ENCODE measurements at regions not wholly inside any gene's neighbourhood (a gene's known extent, or its start where the extent isn't known, plus 50 kb on each side); places are given as distances from the start of the nearest gene placed in this dataset.

GRCh38 chr12:113683574-113683973 is 211.9 kb upstream of the LHX5 start:
- peak; percentile 74 for DNase-seq

DNA sequence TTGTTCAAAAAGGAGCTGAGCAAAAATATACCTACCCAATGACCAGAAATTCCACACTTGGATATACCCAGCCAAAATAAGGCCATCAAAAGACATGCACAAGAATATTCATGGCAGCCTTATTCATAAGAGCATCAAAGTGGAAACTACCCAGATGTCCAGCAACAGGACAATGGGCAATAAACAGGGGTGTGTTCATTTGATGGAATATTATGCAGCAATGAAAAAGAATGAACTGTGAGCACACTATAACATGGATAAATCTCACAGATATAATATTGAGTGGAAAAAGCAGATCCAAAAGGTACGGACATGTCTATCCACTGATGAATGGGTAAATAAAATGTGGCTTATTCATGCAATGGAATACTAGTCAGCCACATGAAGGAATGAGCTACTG is 209.2 kb upstream of the LHX5 start:
- DNase-seq: no peak

GRCh38 chr12:113678223-113679119 is 206.8 kb upstream of the LHX5 start:
- DNase-seq: no peak

DNA sequence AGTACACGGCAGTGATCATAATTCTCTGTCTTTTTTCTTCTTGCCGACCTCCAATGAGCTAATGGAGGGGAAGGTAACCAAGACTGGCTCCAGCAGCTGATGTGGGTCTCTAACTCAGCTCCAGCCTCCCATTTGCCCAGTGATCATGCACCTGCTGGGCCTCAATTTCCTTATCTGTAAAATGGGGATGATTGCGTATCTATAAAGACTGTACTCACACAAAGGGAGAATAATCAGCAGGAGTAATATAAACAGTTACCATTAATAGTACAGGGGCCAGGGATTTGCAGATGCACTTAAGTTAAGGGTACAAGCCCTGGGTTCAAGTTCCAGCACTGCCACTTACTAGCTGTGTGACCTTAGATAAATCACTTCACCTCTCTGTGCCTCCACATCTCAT is 204.9 kb upstream of the LHX5 start:
- no peak for DNase-seq

- no peak for DNase-seq
Observed at GRCh38 chr12:113676117-113676516, 204.4 kb upstream of the LHX5 start.

GRCh38 chr12:113674996-113675395 is 203.3 kb upstream of the LHX5 start:
- DNase-seq: no peak

- no peak for DNase-seq
Observed at GRCh38 chr12:113674302-113674701, 202.6 kb upstream of the LHX5 start.

GRCh38 chr12:113673458-113674238 is 202.0 kb upstream of the LHX5 start:
- DNase-seq: no peak

DNA sequence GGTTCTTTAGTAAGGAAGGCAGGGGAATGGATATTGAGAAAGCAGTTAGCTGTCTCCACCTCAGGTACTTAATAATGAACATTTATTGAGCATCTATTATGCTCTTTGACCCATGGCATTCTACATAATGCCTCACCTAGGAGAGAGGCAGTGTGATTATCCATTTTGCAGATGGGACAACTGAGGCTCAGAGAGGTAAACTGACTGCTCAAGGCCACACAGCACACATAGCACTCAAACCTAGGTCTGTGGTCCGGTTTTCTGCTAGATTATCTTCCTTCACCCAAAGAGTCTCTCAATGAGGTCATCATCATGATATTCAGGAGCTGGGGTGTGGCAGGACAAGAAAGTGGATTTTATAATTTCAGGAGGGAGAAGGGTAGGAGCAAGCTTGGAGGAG is 199.1 kb upstream of the LHX5 start:
- DNase-seq: no peak

DNA sequence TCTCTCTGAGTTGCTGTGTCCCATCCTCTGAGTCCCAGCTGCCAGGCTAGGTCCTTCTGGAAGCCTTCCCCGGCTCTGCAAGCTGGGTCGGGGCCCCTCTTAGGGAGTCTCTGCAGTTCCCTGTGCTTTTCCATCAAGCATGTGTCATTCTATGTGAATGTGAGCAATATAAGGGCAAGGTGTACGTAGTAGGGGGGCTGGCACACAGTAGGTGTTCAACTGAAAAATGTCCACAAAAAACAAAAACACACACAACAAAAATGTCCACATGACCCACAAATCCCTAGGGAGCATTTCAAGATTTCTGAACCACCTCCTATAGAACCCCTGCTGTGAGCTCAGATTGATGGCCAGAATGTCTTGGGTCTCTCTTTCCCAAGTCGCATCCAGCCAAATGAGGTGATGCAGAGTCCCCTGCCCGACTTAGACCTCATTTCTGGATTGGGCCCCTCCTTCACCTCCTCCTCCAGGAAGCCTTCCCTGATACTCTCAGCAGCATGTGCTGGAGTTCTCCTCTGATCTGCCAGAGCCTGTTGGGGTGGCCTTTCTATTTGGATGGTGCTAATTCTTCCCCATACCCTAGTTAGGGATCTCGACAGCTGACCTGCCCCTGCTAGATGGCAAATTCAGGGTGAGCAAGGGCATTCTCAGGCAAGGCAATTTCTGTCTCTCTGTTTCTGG is 196.1 kb upstream of the LHX5 start:
- DNase-seq: no peak

GRCh38 chr12:113667095-113667494 is 195.4 kb upstream of the LHX5 start:
- no peak for DNase-seq

- no peak for DNase-seq
Observed at GRCh38 chr12:113666223-113666622, 194.6 kb upstream of the LHX5 start.

DNA sequence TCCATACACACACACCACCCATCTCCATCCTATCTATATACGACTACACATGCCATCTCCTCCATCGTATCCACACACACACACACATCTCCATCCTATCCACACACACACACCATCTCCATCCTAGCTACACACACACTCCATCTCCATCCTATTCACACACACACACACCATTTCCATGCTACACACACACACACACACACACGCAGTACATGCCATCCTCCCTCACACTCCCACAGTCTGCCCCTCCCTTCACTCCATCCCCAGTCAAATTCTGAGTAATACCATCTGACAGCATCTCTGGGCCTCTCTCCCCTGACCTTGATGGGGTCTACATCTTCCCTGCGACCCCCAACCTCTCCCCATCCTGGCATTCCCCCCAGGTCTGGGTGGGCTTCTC is 193.8 kb upstream of the LHX5 start:
- DNase-seq: no peak

DNA sequence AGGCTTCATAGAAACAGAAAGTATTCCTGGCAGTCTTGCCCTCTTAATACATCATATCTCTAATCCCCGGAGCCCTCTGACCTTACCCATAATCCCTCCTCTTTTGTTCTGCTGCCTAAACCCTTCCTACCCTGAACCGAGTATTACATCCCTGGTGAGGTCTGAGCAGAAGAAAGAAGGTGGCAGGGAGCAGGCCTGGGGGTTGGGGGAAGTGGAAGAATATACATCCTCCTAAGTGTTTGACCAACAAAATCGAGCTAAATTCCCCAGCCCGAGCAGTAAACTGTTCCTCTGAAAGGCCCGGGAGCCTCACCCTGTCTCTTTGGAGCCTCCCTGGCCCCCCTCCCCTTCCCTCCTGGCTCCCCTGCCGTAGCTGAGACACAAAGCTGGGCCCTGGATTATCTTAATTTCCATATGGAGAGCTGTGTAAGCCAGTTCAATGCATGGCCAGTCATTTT is 192.6 kb upstream of the LHX5 start:
- DNase-seq: no peak

DNA sequence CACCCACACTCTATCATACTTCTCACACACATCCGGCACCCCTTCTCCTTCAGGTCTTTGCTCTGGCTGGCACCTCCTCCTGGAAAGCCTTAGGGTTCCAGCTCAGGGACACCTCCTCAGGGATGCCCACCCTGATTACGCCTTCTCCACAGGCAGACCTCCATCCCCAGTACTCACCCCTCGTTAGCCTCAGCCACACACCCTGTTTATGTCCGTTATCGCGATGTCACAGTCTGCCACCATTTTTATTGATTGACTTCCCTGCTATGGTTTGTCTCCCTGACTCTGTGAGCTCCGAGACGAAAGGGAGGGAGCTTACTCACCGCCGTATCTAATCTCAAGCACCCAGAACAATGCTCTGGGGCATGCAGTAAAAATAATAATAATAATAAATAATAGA is 191.7 kb upstream of the LHX5 start:
- DNase-seq: no peak

DNA sequence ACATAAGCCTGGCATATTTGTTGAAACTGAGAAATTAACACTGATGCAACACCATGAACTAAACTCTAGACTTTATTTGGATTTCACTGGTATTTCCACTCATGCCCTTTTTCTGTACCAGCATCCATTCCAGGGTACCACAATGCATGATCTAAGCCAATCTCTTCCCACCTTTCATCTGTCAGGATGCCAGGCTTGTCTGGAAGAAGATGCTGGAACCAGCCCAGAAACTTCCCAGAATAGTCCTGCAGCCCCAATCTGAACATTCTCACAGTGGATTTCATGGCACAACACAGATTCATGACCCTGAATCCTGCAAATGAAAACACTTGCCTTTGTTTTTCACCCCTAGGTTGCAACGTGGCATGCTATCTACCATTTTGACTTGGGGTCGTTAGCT is 189.3 kb upstream of the LHX5 start:
- no peak for DNase-seq

DNA sequence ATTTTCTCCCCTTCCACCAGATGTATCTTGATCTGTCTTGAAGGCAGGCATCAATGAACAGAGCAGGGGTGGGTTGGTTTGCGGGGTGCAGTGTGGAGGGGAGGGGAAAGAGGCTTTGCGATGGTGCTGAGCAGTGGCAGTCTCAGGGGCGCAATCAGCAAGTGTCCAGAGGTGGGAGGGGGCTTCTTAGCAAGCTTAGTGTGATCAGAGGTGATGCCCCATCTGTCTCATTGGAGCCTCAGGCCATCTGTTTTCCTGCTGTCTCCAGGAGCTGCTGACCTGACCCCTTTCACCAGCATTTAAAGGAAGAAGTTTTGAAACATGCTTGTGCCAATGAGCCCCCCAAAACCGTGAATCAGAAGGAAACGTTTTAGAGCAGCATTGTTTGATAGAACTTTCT is 187.7 kb upstream of the LHX5 start:
- DNase-seq: no peak

GRCh38 chr12:113659015-113659414 is 187.3 kb upstream of the LHX5 start:
- no peak for DNase-seq

- peak; percentile 15 for DNase-seq
Observed at GRCh38 chr12:113658006-113658655, 186.5 kb upstream of the LHX5 start.

DNA sequence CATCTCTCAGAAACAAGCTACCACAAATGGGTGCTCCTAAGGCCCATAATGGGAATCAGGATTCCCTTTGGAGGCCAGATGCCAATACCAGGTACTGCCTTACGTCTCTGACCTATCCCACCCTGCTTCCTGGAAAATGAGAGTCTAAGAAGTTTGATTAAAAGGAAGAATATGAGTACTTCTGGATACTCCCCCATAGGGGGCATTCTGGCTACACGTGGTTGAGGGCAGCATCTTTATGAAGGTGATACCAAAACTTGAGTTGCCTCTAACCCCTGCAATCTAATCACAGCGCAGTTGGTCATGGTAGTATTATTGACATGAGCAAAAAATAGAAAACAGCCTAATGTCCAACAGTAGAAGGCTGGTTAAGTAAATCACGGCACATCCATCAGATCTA is 184.2 kb upstream of the LHX5 start:
- DNase-seq: no peak

GRCh38 chr12:113655479-113655878 is 183.8 kb upstream of the LHX5 start:
- no peak for DNase-seq

GRCh38 chr12:113651662-113652061 is 180.0 kb upstream of the LHX5 start:
- DNase-seq: no peak

DNA sequence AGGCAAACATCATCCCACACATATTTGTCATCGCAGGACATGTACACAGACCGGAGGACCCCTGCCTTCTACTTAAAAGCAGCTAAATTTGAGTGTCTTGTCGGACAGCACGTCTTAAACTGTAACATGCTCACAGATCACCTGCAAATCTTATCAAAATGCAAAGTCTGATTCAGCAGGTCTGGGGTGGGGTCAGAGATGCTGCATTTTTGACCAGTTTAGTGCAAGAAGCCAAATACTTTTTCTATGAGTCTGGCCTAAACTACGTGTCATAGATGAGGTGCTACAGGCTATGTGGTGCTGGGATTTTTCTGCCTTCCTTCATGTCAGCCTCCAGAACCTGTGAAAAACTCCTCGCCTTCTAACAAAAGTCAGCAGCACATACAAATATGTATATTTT is 178.8 kb upstream of the LHX5 start:
- no peak for DNase-seq
